Stimulated activated CD4-positive, alpha-beta T cell treated with anti-CD3 and anti-CD28 coated beads, Interleukin-12 subunit alpha, Interleukin-12 subunit beta, amount 100 ng/mL, for 4 hours (primary cell): ENCODE measurements at regions not wholly inside any gene's neighbourhood (a gene's known extent, or its start where the extent isn't known, plus 50 kb on each side); places are given as distances from the start of the nearest gene placed in this dataset.

Source experiments
- DNase-seq: peaks from one replicate; pipeline ENCODE4 v3.0.0-alpha.2; 2020

DNA sequence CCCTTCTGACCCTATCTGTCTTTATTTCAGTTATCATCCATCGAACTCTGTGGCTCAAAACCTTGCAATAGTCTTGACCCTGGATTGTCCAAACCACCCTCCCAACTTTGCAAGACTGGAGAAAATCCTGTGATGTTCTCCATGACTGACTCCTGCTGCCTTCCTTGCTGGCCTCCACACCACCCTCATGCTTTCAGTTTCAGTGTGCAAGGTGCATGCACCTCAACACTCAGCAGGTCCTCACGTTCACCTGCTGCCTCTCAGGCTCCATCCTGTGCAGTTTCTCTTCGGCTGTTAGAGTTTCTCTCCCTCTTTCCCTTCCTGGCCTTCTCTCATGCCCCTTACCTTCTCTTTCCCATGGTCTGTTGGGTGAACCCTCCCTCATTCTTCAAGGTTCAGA, 59.4 kb upstream of the ASIC2 start:
- no peak for DNase-seq

DNA sequence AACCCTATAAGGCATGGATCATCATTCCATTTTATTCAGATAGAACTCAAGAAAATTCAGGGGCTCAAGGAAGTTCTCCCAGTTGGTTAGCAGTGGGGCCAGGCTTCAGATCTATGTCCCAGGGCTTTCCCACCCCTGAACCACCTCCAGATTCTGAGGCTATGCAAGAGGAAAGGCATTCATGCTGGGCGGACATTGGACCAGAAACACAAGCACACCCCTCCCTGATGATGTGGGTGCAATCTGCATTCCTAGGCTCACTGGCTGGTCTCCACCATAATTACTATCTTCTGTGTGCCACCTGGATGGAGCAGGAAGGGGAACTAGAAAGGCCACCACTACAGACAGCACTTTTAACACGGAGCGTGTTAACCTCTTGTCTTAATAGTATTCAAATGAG, 63.2 kb upstream of the ASIC2 start:
- no peak for DNase-seq

DNA sequence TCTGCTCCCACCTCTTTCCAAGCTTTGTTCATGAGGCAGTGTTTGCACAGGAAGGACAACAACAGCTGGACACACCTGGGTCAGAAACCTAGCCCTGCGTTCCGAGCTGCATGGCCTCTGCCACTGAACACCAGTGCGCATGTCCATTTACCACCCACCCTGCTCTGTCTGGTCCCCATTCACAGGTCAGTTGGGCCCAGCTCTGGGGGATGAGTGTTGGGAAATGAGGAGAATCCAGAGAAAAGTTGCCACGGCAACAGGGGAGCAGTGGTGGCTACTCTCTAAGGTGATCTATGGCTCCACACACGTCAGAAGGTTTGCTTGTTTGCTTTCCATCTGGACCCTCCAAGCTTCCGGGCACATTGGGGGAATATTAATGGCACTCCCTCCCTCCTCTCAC, 70.4 kb upstream of the ASIC2 start:
- DNase-seq: no peak

DNA sequence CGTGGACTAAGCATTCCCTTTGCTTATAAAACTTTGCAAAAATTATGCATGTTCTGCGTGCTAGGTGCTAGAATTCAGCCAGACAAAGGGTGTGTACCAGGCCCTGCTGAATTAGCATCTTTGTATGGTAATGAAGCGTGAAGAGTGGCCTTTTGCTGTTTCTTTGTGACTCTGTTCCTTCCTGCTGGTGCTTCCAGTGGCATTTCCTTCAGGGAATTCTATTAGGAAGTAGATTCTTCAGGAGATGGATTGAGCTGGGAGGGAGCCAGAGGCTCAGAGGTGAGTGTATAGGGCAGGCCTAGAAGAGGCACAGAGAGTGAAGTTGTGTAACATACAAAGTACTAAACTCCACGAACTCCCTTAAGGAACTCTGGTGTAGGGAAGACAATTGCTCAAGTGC, 73.9 kb upstream of the ASIC2 start:
- DNase-seq: no peak

DNA sequence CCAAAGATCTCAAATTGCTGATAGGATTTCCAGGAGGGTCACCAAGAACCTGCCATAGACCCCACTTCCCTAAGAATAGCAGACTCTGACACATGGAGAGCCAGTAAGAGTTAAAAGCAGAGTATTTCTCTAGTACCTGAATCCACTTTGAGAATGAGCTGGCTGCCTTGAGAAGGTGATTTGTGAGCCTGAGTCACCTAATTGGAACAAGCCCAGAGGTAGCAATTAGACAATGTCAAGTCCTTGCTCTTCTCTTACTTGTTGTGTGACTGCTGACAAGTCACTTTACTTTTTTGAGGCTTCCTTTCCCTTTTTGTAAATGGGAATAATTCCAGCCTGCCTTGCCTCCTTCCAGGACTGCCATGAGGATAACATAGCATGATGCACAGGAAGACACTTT, 76.1 kb upstream of the ASIC2 start:
- DNase-seq: no peak

DNA sequence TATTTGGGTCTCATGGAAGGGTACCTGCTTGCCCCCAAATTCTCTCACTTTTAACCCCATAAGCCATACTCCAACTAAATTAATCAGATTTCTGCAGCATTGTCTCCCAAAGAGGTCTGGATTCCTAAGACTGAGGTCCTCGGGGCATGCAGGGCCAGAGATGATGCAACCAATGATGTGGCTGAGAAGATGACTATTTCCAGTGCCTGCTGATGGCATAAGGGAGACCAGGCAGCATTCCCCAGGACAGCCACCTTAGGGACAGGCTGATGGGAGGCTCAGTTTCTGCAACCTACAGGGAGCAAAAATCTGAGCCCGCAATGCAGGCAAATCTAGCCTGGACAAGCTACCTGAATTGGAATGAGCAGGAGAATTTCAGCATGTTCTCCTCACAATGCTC, 76.8 kb upstream of the ASIC2 start:
- DNase-seq: no peak

DNA sequence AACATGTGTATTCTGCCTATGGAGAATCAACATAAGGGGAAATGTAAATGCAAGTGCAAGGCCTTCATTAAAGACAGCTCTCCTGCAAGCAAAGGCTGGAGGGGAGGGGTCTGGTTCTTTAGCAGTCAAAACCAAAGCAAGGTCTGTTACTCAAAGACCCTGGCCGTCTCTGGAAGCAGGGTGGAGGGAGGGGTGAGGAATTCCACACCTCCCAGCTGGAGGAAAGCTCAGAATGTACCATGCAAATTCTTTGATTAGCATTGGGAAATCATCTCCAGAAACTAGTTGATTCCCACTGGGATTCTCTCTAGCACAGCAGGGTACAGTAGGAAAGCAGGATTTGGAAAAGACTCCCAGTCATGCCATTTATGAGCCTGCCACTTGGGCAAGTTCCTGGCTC, 77.3 kb upstream of the ASIC2 start:
- DNase-seq: no peak

DNA sequence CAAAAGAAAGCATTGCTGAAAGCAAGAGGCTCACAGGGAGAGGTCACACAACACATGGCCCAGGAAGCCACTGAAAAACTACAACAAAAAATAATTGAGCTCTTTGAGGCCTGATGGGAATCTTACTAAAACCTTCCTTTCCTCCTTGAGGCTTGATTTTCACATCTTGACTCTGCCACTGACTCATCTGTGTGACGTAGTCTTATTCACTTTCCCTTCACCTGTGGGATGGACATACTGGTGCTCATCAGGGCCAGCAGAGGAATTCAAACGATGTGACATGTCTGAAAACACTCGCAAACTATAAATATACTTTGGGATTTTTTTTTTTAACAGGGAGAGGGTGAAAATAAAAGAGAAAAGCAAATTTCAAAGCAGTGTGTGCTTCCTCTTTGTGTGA, 78.3 kb upstream of the ASIC2 start:
- no peak for DNase-seq

DNA sequence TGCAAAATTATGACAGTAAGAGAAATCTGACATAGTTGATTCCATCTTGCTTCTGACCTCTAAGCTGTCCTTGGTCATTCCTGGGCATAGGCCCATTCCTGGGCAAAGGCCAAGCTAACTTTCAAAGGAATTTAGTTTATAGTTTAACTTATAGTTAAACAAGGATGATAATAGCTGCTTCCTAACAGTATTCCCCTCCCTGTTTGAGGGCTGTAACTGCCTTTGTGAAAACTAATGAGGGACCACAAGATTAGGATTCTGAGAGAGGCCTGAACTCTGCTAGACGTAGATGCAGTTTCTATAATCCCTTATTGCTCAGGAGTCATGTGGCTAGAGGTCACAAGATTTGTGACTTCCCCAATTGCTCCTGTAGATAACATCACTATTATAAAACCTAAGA, 80.2 kb upstream of the ASIC2 start:
- DNase-seq: no peak

DNA sequence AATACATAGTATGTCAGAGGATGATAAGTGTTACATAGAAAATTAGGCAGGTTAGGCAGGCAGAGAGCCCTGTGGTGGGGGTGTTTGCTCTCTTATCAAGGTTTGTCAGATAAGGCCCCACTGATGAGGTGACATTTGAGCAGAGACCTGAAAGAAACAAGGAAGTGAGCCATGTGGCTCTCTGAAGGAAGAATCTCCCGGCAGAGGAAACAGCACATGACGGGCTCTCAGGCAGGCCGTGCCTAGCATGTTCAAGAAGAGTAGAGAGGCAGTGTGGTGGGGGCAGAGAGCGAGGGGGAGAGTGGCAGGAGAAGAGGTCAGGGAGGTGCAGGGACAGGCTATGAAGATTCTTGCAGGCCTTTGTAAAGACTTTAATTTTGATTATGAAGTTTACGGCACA, 82.0 kb upstream of the ASIC2 start:
- DNase-seq: no peak

DNA sequence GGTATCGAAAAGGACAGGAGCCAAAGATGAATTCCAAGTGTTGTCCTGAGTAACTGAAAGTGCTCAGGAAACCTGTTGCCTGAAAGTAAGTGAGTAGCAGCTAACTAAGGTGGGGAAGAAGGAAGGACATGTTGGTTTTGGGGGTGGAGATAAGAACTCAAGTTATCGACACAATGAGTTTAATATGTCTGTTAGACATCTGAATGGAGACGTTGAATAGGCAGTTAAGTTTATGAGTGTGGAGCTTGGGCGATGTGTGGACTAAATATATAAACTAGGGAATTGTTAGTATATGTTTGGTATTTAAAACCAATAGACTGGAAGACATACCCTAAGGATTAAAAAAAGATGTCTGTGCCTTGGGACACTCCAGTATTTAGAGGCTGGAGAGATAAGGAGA, 82.7 kb upstream of the ASIC2 start:
- no peak for DNase-seq

DNA sequence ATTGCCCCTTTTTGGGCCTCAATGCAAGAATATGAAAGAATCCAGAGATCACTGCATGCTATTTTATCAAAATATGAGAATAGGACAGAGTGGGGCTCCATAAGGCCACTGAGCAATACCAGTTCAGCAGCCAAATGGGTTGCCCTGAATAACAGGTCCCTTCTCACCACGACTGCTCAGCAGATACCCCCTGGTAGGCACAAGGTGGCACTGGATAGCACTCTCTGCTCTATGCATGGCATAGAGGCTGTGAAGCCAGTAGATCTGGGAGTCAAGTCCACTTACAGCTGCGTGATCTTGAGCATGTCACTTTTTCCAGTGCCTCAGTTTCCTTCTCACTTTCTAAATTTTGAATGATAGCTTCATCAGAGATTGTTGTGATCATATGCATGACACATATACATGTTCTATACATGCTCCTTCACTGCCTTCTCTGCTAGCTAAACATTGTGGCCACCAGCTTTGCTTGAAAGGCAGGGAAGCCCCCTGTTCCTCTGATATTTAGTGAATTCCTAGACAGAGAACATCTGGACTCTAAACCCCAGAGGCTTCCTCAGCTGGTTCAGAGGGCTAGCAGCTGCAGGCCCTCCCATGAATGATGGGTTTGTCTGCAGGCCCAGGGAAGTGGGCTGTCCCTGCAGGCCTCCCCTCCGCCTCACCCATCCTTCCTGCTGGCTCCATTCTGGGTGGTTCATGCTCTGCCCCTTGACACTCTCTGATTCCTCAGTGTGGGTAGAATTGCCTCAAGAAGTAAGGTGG, 84.9 kb upstream of the ASIC2 start:
- no peak for DNase-seq

DNA sequence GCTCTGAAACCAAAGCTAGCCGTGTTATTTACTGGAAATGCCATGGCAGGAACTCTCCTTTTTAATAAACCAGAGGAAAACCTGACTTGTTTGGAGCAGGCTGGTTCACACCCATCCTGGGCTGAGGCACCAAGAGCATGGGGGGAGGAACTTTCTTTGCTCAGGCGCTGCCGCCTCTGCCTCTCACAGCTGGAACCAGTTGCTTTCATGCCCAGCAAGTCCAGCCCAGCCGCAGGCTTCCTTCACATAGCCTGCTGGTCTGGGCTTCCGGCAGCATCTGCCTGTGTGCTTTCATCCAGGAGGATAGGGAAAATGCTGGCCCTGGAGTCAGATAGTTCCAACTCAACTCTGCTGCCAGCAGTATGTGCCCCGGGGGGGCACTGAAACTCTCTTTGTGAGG, 88.1 kb upstream of the ASIC2 start:
- DNase-seq: no peak

DNA sequence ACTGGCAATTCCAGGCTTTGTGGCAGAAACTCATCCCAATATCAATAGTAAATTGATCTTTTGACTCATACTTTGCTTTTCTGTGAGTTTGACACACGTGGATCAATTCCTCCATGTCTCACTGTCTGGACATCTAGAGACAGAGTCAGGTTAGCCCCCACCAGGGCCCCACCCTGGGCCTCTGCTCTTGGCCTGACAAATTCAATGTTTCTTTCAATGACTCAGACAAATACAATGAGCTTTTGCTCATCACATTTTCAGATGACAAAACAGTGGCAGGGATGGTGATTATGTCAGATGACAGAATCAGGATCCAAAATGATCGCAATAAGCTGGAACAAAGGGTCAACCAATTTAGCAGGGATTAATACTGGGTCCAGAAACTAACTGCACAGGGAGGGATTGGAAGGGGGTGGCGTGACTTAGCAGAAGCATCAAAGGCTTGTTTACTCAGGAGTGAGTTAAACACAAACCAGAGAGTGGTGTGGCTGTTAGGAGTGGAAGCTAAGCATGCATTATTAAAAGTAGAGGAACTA, 90.5 kb upstream of the ASIC2 start:
- DNase-seq: no peak

DNA sequence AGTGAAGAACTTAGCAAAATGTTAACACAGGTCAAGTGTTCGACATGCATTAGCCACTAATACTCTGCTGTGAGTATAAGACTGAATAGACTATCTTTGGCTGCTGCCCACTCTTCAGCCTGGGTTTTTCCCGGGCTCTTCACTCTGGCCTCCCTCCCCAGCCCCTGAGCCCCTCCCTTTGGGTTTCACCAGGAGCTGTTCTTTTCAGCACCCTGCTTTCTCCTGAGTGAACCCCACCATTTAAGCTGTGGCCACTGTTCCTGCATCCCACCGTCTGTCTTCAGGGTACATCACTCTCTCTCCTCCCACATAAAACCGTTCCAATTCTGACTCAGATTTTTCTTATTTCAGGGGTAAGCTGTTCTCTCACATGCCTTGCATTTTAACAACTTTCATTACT, 92.0 kb upstream of the ASIC2 start:
- DNase-seq: no peak

DNA sequence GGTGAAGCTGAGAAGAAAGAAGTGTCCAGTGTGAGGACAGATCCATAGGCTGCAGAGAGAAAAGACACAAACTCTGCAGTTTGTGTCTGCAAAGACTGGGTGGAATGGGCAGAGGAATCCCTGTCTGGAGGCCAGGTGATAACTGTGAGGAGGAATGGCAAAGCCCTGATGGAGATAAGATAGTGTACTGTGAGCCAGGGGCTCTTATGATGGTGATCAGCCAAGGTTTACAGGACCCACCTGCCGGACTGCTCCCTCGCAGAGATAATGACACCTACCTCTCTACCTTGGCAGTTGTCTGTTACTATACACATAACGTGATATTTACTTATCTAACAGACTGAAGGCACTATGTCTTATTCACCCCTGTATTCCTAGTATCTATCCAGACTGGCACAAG, 92.6 kb upstream of the ASIC2 start:
- no peak for DNase-seq

DNA sequence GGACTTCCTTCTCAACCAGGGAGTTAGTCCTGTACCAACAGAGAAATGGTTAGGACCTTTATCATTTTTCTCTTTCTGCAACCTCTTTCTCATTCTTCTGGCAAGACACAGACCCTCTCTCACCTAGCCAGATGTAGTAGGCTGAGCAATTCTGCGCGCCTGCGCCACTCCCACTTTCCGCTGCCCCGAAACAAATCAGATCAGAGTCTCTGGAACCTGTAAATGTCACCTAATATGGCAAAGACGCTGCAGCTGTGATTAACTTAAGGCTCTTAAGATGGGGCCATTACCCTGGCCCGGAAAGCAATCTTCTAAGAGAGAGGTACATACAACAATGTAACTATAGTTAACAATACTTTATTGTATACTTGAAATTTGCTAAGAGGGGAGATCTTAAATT, 94.3 kb upstream of the ASIC2 start:
- DNase-seq: no peak

DNA sequence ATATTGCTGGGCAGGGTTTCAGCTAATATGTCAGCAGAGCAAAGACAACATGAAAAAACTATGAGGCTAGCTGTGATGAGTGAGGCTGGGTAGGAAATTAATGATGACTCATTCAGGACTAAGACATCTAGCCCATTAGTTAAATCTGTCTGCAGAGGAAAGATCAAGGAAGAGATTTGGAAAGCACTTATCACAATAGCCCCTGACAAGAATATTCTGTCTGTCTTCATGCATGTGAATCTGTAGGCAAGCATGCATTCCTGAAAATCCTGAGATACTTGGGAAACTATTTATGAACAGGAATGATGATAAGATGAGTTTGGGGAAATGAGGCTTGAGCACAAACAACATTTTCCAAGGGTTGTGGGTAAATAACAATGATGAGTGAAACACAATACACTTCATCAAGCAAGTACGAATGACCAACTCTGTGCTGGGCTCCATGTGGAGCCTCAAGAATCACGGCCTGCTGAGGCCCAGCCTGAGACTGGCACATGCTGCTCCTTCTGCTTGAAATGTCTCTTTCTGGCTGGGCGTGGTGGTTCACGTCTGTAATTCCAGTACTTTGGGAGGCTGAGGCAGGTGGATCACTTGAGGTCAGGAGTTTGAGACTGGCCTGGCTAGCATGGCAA, 96.5 kb upstream of the ASIC2 start:
- DNase-seq: no peak

DNA sequence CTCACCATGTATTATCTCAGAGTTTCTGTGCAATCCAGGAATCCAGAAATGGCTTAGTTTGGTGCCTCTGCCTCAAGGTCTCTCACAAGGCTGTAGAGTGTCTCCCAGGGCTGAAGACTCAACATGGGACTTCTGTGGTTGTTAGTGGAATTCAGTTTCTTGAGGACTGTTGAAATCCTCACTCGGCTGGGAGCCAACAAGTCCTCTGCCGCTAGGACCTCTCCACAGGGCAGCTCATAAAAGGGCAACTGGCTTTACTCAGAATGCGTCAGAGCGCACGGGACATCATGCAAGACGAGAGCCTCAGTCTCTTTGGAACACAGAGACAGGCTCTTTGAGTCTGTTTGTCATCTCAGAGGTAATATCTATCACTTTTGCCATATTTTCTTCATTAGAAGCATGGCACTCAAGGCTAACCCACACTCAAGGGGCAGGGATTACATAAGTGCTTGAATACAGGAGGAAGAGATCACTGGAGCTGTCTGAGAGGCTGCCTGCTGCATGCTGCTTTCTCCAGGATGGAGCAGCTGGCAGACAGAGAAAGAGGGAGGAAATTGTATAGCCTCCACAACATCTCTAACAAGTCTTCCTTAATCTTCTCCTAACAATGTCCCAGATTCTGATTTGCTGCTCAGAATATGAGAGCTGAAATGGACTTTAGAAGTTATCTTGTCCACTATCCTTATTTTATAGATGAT, 97.5 kb upstream of the ASIC2 start:
- DNase-seq: no peak

DNA sequence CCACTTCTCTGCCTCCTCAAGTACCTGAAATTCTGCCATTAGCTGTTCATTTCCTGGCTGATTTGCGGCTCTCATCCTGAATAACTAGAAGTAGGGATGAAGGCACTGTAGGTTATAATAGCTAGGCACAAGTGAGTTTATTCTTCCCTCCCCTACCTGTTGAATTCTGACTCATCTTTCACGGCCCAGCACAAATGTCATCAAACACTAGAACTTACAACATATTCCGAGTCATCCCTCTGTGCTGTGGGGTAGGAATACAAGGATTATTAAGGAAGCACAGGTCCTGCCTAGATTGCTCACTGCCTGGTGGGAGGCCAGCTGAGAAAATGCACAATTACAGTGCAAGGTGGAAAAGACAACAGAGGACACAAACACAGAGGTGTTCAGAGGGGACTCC, 103.7 kb upstream of the ASIC2 start:
- DNase-seq: no peak

DNA sequence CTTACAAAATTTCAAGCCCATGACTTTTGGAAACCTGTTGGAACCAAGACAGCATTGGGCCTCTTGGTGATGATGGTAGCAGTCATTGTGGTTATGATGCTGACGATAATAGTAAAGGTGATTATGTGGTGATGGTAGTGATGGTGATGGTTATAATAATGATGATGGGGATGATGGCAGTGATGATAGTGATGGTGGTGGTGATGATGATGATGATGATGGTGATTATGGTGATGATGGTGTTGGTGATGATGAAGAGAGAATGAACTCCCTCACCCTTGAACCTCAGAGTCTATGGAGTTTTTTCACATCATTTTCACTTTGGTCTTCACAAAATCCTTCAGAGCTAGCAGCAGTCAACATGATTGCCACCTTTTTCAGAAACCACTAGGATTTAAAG, 105.3 kb upstream of the ASIC2 start:
- no peak for DNase-seq

DNA sequence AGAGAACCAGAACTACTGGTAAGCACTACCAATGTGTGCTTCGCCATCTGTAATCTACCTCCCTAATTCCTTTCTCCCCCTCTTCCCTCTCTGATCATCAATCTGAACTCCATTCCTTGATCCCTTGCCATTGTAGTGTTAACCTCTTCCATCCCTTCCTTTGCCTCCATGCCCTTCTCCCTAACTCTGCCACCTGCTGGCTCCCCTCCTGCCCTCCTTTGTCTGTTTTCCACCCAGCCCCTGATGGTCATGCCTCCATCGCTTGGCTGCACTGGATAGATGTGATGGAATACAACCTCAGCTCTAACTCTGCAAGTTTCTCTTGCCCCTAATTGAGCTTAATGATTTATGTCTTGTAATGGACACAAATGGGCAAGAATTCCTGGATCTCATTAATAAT, 108.2 kb upstream of the ASIC2 start:
- DNase-seq: no peak

DNA sequence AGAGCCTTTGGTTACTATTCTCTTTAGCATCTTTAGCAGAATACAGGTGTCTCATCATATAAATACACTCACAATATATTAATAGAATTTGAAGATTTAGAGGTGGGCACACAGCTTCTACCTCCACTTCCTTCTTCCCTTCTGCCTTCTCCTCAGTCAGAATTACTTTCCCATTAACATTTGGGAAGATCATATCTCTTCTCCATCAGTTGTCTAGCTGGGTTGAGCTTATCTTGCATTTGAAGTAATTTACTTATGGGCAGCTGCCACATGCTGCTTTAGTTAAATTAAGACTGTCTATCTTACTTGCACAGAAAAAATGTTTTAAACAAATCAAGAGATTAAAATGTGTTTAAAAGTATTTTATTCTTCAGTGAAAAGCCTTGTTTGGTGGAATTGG, 110.1 kb upstream of the ASIC2 start:
- no peak for DNase-seq

DNA sequence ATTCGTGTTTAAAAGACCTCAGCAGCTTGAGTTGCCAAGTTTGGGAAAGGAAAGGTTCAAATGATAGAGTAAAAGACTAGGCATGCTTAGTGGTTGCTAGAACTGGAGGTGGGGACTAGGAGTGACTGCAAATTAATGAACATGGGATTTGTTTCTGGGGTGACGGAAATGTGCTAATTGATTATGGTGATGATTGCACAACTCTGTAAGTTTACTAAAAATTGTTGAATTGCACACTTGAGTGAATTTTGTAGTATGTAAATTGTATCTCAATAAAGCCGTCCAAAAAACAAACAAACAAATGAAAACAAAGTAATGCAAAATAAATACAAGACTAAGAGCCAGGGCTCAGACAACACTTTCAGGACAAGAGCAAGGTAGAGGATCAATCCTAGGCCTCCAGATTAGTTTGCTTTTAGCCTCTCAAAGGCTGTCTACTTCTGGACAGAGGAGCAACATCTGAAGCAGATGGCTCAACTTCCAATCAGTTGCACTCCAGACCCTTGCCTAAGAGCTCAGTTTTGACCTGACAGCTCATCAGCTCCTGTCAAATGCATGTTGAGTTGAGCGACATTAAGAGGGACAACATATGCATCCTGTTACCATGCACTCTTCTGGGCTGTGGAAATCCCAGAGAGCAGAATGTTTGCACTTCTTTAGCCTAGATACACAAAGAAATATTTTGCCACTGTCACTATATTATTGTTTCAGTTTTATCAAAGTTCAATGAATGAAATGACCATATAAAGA, 111.2 kb upstream of the ASIC2 start:
- no peak for DNase-seq
